Right lobe of liver (tissue), 4 donors: ENCODE measurements at regions not wholly inside any gene's neighbourhood (a gene's known extent, or its start where the extent isn't known, plus 50 kb on each side); places are given as distances from the start of the nearest gene placed in this dataset.

Source experiments
- POLR2A ChIP-seq: fragments of 450-650 bp; IDR thresholded peaks from one replicate; pipeline ENCODE4 v1.6.1; 2017; ENCODE audit warnings: antibody characterized with exemption, mild to moderate bottlenecking
- TF ChIP-seq, protein P1 (sequence below), 4 donors: fragments of 200-600 bp in 3 of 4; fragments of 450-650 bp in 1 of 4; IDR thresholded peaks; one replicate each; pipeline versions ENCODE4 v1.5.1 to v1.8.0; 2016 to 2022; ENCODE audit warnings: antibody characterized with exemption in 4 of 4, mild to moderate bottlenecking in 2 of 4
- donor health status: DM: no; HTN: no; CAD: no.
- donor health status: DM: no; HTN: no; CAD: no.
- donor health status: DM: no; HTN: yes; CAD: no.

DNA sequence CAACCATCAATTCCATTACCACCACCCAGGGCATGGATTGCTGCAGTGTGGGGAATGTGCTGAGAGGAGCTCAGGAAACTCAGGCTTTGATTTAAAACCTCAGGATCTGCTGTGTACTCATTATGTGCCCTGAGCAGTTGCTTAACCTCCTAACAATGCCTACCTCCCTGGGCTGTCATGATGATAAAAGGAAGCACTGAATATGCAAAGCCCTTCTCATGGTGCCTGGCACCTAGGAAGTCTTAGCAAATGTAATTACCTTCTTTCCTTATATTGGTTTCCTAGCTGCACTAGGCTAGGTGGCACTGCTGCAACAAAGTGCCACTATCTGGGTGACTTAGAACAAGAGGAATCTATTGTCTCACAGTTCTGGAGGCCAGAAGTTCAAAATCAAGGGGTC is 62.2 kb downstream of the KCTD12 start:
- TF ChIP-seq, protein P1, sequence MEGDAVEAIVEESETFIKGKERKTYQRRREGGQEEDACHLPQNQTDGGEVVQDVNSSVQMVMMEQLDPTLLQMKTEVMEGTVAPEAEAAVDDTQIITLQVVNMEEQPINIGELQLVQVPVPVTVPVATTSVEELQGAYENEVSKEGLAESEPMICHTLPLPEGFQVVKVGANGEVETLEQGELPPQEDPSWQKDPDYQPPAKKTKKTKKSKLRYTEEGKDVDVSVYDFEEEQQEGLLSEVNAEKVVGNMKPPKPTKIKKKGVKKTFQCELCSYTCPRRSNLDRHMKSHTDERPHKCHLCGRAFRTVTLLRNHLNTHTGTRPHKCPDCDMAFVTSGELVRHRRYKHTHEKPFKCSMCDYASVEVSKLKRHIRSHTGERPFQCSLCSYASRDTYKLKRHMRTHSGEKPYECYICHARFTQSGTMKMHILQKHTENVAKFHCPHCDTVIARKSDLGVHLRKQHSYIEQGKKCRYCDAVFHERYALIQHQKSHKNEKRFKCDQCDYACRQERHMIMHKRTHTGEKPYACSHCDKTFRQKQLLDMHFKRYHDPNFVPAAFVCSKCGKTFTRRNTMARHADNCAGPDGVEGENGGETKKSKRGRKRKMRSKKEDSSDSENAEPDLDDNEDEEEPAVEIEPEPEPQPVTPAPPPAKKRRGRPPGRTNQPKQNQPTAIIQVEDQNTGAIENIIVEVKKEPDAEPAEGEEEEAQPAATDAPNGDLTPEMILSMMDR (IDR thresholded peaks at IDR 0.05), result no peak
- TF ChIP-seq POLR2A, result no peak
